OCI-LY1 (cell line): ENCODE measurements at regions not wholly inside any gene's neighbourhood (a gene's known extent, or its start where the extent isn't known, plus 50 kb on each side); places are given as distances from the start of the nearest gene placed in this dataset.

Source experiments
- H2AFZ ChIP-seq: fragments of 200-600 bp; sonication (generic), shearing (Covaris generic); 2 replicates; pipeline ENCODE4 v1.6.0; 2014; ENCODE audit warnings: antibody characterized with exemption, mild to moderate bottlenecking, low read length
- H3F3A ChIP-seq: fragments of 200-600 bp; sonication (generic), shearing (Covaris generic); 2 replicates; pipeline ENCODE4 v1.6.0; 2014; ENCODE audit warnings: mild to moderate bottlenecking, antibody characterized with exemption, low read length, moderate library complexity; ENCODE audit not compliant: insufficient read depth
- H3K27ac ChIP-seq: fragments of 200-600 bp; sonication (generic); 2 replicates; pipeline ENCODE4 v1.5.1; 2014; ENCODE audit warnings: low read length, mixed run types, mild to moderate bottlenecking, low read depth; ENCODE audit not compliant: poor library complexity, severe bottlenecking
- H3K27me3 ChIP-seq: fragments of 200-600 bp; sonication (generic); 2 replicates; pipeline ENCODE4 v1.6.0; 2014; ENCODE audit warnings: antibody characterized with exemption, mild to moderate bottlenecking, low read length, moderate library complexity; ENCODE audit not compliant: insufficient read depth
- H3K36me3 ChIP-seq: fragments of 200-600 bp; sonication (generic); 2 replicates; pipeline ENCODE4 v1.6.1; 2014; ENCODE audit warnings: mild to moderate bottlenecking, antibody characterized with exemption, low read length, moderate library complexity, mixed read lengths; ENCODE audit not compliant: insufficient read depth
- H3K4me1 ChIP-seq: fragments of 200-600 bp; sonication (generic); 2 replicates; pipeline ENCODE4 v1.5.1; 2014; ENCODE audit warnings: mild to moderate bottlenecking, low read length, moderate library complexity; ENCODE audit not compliant: insufficient read depth, severe bottlenecking
- H3K4me2 ChIP-seq: fragments of 200-600 bp; sonication (generic), shearing (Covaris generic); 2 replicates; pipeline ENCODE4 v1.6.1; 2014; ENCODE audit warnings: low read length
- H3K4me3 ChIP-seq: fragments of 200-600 bp; sonication (generic); 2 replicates; pipeline ENCODE4 v1.5.1; 2014; ENCODE audit warnings: low read length, low read depth, mild to moderate bottlenecking, mixed read lengths; ENCODE audit not compliant: poor library complexity, severe bottlenecking
- H3K79me2 ChIP-seq: fragments of 200-600 bp; shearing (Covaris generic); 2 replicates; pipeline ENCODE4 v1.6.1; 2016; ENCODE audit warnings: mixed run types, low read length, mixed read lengths; ENCODE audit not compliant: insufficient read depth
- H3K9ac ChIP-seq: fragments of 200-600 bp; sonication (generic), shearing (Covaris generic); 2 replicates; pipeline ENCODE4 v1.6.1; 2014; ENCODE audit warnings: mild to moderate bottlenecking, low read length, mixed read lengths
- H3K9me2 ChIP-seq: fragments of 200-600 bp; sonication (generic), shearing (Covaris generic); 2 replicates; pipeline ENCODE4 v1.6.1; 2014; ENCODE audit warnings: low read depth, mild to moderate bottlenecking, low read length, mixed read lengths
- H3K9me3 ChIP-seq: fragments of 200-600 bp; shearing (Covaris generic); 2 replicates; pipeline ENCODE4 v1.6.1; 2014; ENCODE audit warnings: low read length, mixed read lengths
- H4K20me1 ChIP-seq: fragments of 200-600 bp; sonication (generic), shearing (Covaris generic); 2 replicates; pipeline ENCODE4 v1.6.0; 2016; ENCODE audit warnings: mild to moderate bottlenecking, low read length; ENCODE audit not compliant: insufficient read depth
- EZH2 ChIP-seq: fragments of 200-600 bp; sonication (generic), shearing (Covaris generic); IDR thresholded peaks from 2 replicates; pipeline ENCODE4 v1.8.0; 2017; ENCODE audit warnings: borderline replicate concordance, mixed run types, mild to moderate bottlenecking, antibody characterized with exemption, low read length, moderate library complexity, mixed read lengths
- TF ChIP-seq, protein P1 (sequence below): fragments of 200-600 bp; sonication (generic), shearing (Covaris generic); IDR thresholded peaks from 2 replicates; pipeline ENCODE4 v1.5.1; 2017; ENCODE audit warnings: mild to moderate bottlenecking, antibody characterized with exemption, low read length, moderate library complexity, mixed read lengths

DNA sequence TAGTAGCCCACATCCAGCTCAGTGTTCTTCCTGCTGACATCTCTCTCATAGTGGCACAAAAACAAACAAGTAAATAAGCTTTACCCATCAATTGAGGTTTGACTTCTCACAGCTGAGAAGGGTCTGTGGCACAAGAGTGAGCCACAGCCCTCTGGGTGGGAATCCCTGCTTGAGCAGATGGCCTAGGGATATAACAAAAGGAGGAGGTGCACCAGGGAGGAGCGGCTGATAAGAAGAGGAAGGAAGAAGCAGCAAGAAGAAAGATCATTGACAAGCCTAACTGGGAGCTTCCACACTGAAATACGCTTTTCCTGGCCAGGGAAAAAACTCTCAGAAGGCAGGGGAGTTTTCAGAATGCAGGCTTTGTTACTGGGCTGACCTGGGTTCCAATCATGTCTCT is 279.8 kb downstream of the UACA start:
- TF ChIP-seq EZH2, result no peak
- TF ChIP-seq, protein P1, sequence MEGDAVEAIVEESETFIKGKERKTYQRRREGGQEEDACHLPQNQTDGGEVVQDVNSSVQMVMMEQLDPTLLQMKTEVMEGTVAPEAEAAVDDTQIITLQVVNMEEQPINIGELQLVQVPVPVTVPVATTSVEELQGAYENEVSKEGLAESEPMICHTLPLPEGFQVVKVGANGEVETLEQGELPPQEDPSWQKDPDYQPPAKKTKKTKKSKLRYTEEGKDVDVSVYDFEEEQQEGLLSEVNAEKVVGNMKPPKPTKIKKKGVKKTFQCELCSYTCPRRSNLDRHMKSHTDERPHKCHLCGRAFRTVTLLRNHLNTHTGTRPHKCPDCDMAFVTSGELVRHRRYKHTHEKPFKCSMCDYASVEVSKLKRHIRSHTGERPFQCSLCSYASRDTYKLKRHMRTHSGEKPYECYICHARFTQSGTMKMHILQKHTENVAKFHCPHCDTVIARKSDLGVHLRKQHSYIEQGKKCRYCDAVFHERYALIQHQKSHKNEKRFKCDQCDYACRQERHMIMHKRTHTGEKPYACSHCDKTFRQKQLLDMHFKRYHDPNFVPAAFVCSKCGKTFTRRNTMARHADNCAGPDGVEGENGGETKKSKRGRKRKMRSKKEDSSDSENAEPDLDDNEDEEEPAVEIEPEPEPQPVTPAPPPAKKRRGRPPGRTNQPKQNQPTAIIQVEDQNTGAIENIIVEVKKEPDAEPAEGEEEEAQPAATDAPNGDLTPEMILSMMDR, result no peak
- no peaks in the 10 kb centered on the region for H3F3A ChIP-seq
- no peak overlapping the region for H3K27ac ChIP-seq

DNA sequence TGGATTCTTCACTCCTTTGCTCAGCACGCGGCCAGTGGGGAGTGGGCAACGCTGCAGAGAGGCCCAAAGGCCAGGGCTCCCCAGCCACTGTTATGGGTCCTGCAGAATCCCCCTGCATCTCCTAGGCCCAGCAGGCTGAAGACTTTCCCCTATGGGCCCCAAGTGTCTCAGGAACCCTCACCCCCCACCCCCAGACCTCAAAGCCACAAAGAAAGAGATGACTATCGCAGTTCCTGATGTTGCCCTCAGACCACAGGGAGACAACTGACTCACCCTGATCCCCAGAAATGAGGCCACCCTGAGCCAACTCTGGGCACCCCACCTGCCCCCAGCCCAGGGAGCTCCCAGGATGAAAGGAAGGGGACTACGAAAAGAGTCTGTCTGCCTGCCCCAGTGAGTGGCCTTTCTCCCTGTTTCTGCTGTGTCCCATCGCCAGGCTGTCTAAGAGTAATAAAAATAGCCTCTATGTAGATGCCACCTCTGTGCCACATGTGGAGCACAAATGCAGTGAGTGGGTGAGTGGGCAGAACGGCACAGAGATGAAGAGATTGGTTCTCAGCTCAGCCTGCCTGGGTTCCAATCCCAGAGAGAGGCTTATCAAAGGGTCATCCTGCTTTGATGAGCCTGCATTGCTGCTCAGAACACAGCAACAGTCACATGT is 283.0 kb downstream of the UACA start:
- TF ChIP-seq, protein P1, result no peak
- no peak for TF ChIP-seq EZH2
- no peaks in the 10 kb centered on the region for H3K36me3 ChIP-seq
- no peaks in the 10 kb centered on the region for H3K9me2 ChIP-seq
- H2AFZ ChIP-seq, result no peak overlapping the region
- H3F3A ChIP-seq, result no peaks in the 10 kb centered on the region
- no peaks in the 10 kb centered on the region for H3K79me2 ChIP-seq
- H3K9me3 ChIP-seq, result no peaks in the 10 kb centered on the region
- no peaks in the 10 kb centered on the region for H3K27me3 ChIP-seq
- H3K4me3 ChIP-seq, result no peak overlapping the region
- H3K4me1 ChIP-seq, result no peaks in the 10 kb centered on the region
- H3K4me2 ChIP-seq, result no peak overlapping the region
- H4K20me1 ChIP-seq, result no peaks in the 10 kb centered on the region
- H3K27ac ChIP-seq, result no peak overlapping the region
- no peak overlapping the region for H3K9ac ChIP-seq

More for the DNA sequence above, 279.8 kb downstream of the UACA start:
- Histone ChIP-seq H3K9ac (no peak overlapping the region), H3K9me3 (no peaks in the 10 kb centered on the region), H4K20me1 (no peaks in the 10 kb centered on the region), H2AFZ (no peak overlapping the region), H3K27me3 (no peaks in the 10 kb centered on the region), H3K4me2 (no peak overlapping the region), H3K4me1 (no peaks in the 10 kb centered on the region), H3K4me3 (no peak overlapping the region), H3K9me2 (no peaks in the 10 kb centered on the region), H3K36me3 (no peaks in the 10 kb centered on the region), H3K79me2 (no peaks in the 10 kb centered on the region)

DNA sequence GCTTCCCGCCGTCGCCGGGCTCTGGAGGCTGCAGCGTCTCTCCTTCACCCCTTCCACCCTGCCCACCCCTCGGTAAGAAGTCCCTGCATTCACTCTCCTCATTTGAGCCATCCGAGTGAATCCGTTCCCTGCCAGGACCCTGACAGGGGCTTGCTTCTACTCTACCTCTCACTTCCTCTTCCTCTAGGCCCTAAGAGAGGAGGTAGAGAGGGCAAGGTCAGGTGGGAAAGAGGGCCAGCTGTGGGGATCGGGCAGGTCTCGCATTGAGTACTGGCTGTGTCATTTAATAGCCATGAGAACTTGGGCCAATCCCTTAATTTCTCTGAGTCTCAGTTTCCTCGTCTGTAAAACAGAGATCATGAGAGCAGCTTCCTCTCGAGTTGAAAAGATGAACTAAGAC is 283.6 kb downstream of the UACA start:
- Histone ChIP-seq H3K9me2 (no peaks in the 10 kb centered on the region), H2AFZ (no peak overlapping the region), H3K27me3 (no peaks in the 10 kb centered on the region), H3K4me2 (no peak overlapping the region), H3K9me3 (no peaks in the 10 kb centered on the region), H3K9ac (no peak overlapping the region), H3K4me3 (no peak overlapping the region), H3K4me1 (no peaks in the 10 kb centered on the region), H3F3A (no peaks in the 10 kb centered on the region), H3K36me3 (no peaks in the 10 kb centered on the region), H4K20me1 (no peaks in the 10 kb centered on the region), H3K27ac (no peak overlapping the region), H3K79me2 (no peaks in the 10 kb centered on the region)
- TF ChIP-seq EZH2, result no peak
- TF ChIP-seq, protein P1, result no peak
